ENCODE measurements at regions not wholly inside any gene's neighbourhood (a gene's known extent, or its start where the extent isn't known, plus 50 kb on each side); places are given as distances from the start of the nearest gene placed in this dataset.

GRCh38 chr5:96075579-96076289 is 114.1 kb upstream of the ELL2 start:
- Mint-ChIP-seq H3K9me3 (ENCODE audit: low read depth) (no peaks in the 10 kb centered on the region), H3K4me1 (ENCODE audit: low read depth) (peaks cover 12% of the 10 kb centered on the region), H3K27ac (no peak overlapping the region), H3K27me3 (peaks cover 2% of the 10 kb centered on the region), H3K4me3 (no peak overlapping the region), H3K36me3 (no peaks in the 10 kb centered on the region)

- H3K4me1 Mint-ChIP-seq (ENCODE audit: low read depth), result peaks cover 9% of the 10 kb centered on the region
These were observed 113.2 kb upstream of the ELL2 start for GRCh38 chr5:96074870-96075269.

GRCh38 chr5:96074460-96074859 is 112.8 kb upstream of the ELL2 start:
- no peaks in the 10 kb centered on the region for H3K9me3 Mint-ChIP-seq (ENCODE audit: low read depth)
- peaks cover 2% of the 10 kb centered on the region for H3K27me3 Mint-ChIP-seq
- H3K4me1 Mint-ChIP-seq (ENCODE audit: low read depth), result peaks cover 8% of the 10 kb centered on the region
- H3K36me3 Mint-ChIP-seq, result no peaks in the 10 kb centered on the region
- H3K4me3 Mint-ChIP-seq, result no peak overlapping the region
- no peak overlapping the region for H3K27ac Mint-ChIP-seq

More at GRCh38 chr5:96074870-96075269, 113.2 kb upstream of the ELL2 start:
- Mint-ChIP-seq H3K27ac (no peak overlapping the region), H3K9me3 (ENCODE audit: low read depth) (no peaks in the 10 kb centered on the region), H3K36me3 (no peaks in the 10 kb centered on the region), H3K4me3 (no peak overlapping the region), H3K27me3 (peaks cover 2% of the 10 kb centered on the region)

- Mint-ChIP-seq H3K4me1 (ENCODE audit: low read depth) (peaks cover 2% of the 10 kb centered on the region), H3K27ac (no peak overlapping the region), H3K9me3 (ENCODE audit: low read depth) (no peaks in the 10 kb centered on the region), H3K27me3 (peaks cover 2% of the 10 kb centered on the region), H3K36me3 (no peaks in the 10 kb centered on the region), H3K4me3 (no peak overlapping the region)
These were observed 111.1 kb upstream of the ELL2 start for GRCh38 chr5:96072791-96073165.

- H3K4me3 Mint-ChIP-seq, result no peak overlapping the region
- no peaks in the 10 kb centered on the region for H3K27me3 Mint-ChIP-seq
- H3K36me3 Mint-ChIP-seq, result no peaks in the 10 kb centered on the region
- H3K4me1 Mint-ChIP-seq (ENCODE audit: low read depth), result peaks cover 5% of the 10 kb centered on the region
- no peaks in the 10 kb centered on the region for H3K9me3 Mint-ChIP-seq (ENCODE audit: low read depth)
- no peak overlapping the region for H3K27ac Mint-ChIP-seq
These were observed 110.6 kb upstream of the ELL2 start for GRCh38 chr5:96072138-96072790.

GRCh38 chr5:96070622-96071225 is 109.1 kb upstream of the ELL2 start:
- Mint-ChIP-seq H3K27me3 (no peaks in the 10 kb centered on the region), H3K9me3 (ENCODE audit: low read depth) (no peaks in the 10 kb centered on the region), H3K4me1 (ENCODE audit: low read depth) (peaks cover 12% of the 10 kb centered on the region), H3K4me3 (no peak overlapping the region), H3K36me3 (no peaks in the 10 kb centered on the region), H3K27ac (peak overlapping the region; percentile 7)

- no peaks in the 10 kb centered on the region for H3K9me3 Mint-ChIP-seq (ENCODE audit: low read depth)
- no peaks in the 10 kb centered on the region for H3K27me3 Mint-ChIP-seq
- H3K4me1 Mint-ChIP-seq (ENCODE audit: low read depth), result peaks cover 23% of the 10 kb centered on the region
- H3K4me3 Mint-ChIP-seq, result no peak overlapping the region
- no peaks in the 10 kb centered on the region for H3K36me3 Mint-ChIP-seq
- peak overlapping the region; percentile 50 for H3K27ac Mint-ChIP-seq
These were observed 106.4 kb upstream of the ELL2 start for GRCh38 chr5:96067894-96068614.

- Mint-ChIP-seq H3K27me3 (no peaks in the 10 kb centered on the region), H3K4me1 (ENCODE audit: low read depth) (peaks cover 23% of the 10 kb centered on the region), H3K4me3 (no peak overlapping the region), H3K9me3 (ENCODE audit: low read depth) (no peaks in the 10 kb centered on the region), H3K36me3 (no peaks in the 10 kb centered on the region), H3K27ac (peak overlapping the region; percentile 50)
These were observed 105.6 kb upstream of the ELL2 start for GRCh38 chr5:96067251-96067650.

- Mint-ChIP-seq H3K4me1 (ENCODE audit: low read depth) (peaks cover 23% of the 10 kb centered on the region), H3K36me3 (no peaks in the 10 kb centered on the region), H3K27me3 (no peaks in the 10 kb centered on the region), H3K27ac (peak overlapping the region; percentile 83), H3K9me3 (ENCODE audit: low read depth) (no peaks in the 10 kb centered on the region), H3K4me3 (no peak overlapping the region)
These were observed 104.7 kb upstream of the ELL2 start for GRCh38 chr5:96066386-96066719.

GRCh38 chr5:96065685-96066385 is 104.2 kb upstream of the ELL2 start:
- no peaks in the 10 kb centered on the region for H3K27me3 Mint-ChIP-seq
- no peak overlapping the region for H3K4me3 Mint-ChIP-seq
- H3K4me1 Mint-ChIP-seq (ENCODE audit: low read depth), result peaks cover 23% of the 10 kb centered on the region
- no peaks in the 10 kb centered on the region for H3K36me3 Mint-ChIP-seq
- H3K27ac Mint-ChIP-seq, result peak overlapping the region; percentile 83
- H3K9me3 Mint-ChIP-seq (ENCODE audit: low read depth), result no peaks in the 10 kb centered on the region

- Mint-ChIP-seq H3K4me3 (peak overlapping the region; percentile 3), H3K4me1 (ENCODE audit: low read depth) (peaks cover 23% of the 10 kb centered on the region), H3K9me3 (ENCODE audit: low read depth) (no peaks in the 10 kb centered on the region), H3K27me3 (no peaks in the 10 kb centered on the region), H3K36me3 (no peaks in the 10 kb centered on the region), H3K27ac (peak overlapping the region; percentile 83)
These were observed 103.2 kb upstream of the ELL2 start for GRCh38 chr5:96064877-96065276.

- no peak overlapping the region for H3K27ac Mint-ChIP-seq
- H3K4me1 Mint-ChIP-seq (ENCODE audit: low read depth), result peaks cover 21% of the 10 kb centered on the region
- H3K27me3 Mint-ChIP-seq, result peaks cover under 1% of the 10 kb centered on the region
- no peak overlapping the region for H3K4me3 Mint-ChIP-seq
- H3K9me3 Mint-ChIP-seq (ENCODE audit: low read depth), result no peaks in the 10 kb centered on the region
- no peaks in the 10 kb centered on the region for H3K36me3 Mint-ChIP-seq
These were observed 101.2 kb upstream of the ELL2 start for GRCh38 chr5:96062836-96063235.

GRCh38 chr5:96058084-96058483 is 96.4 kb upstream of the ELL2 start:
- no peak overlapping the region for H3K27ac Mint-ChIP-seq
- H3K36me3 Mint-ChIP-seq, result no peaks in the 10 kb centered on the region
- peaks cover 3% of the 10 kb centered on the region for H3K27me3 Mint-ChIP-seq
- no peaks in the 10 kb centered on the region for H3K9me3 Mint-ChIP-seq (ENCODE audit: low read depth)
- H3K4me1 Mint-ChIP-seq (ENCODE audit: low read depth), result peaks cover 15% of the 10 kb centered on the region
- no peak overlapping the region for H3K4me3 Mint-ChIP-seq

- Mint-ChIP-seq H3K36me3 (no peaks in the 10 kb centered on the region), H3K4me1 (ENCODE audit: low read depth) (peaks cover 15% of the 10 kb centered on the region), H3K27ac (peak overlapping the region; percentile 3), H3K27me3 (peaks cover 3% of the 10 kb centered on the region), H3K4me3 (no peak overlapping the region), H3K9me3 (ENCODE audit: low read depth) (no peaks in the 10 kb centered on the region)
These were observed 92.8 kb upstream of the ELL2 start for GRCh38 chr5:96054311-96055030.

Data from activated naive CD8-positive, alpha-beta T cell (primary cell).